Right cardiac atrium (tissue), 5 donors: ENCODE measurements at regions not wholly inside any gene's neighbourhood (a gene's known extent, or its start where the extent isn't known, plus 50 kb on each side); places are given as distances from the start of the nearest gene placed in this dataset.

Experiments used
- ATAC-seq, 2 donors: fragments of 200-7000 bp; cut with Tn5 transposase; one replicate each; pipeline versions ENCODE4 v1.8.0 to v1.9.1; 2020; ENCODE audit warnings: moderate library complexity in 2 of 2, mild to moderate bottlenecking in 1 of 2
- DNase-seq, 3 donors: peaks; one replicate each; pipeline ENCODE4 v3.0.0-alpha.2; 2020
- H3K27ac ChIP-seq: one replicate; pipeline ENCODE4 v1.5.1; 2013; ENCODE audit warnings: mild to moderate bottlenecking, low read length, control low read depth, moderate library complexity
- H3K27me3 ChIP-seq: one replicate; pipeline ENCODE4 v1.6.1; 2013; ENCODE audit not compliant: control insufficient read depth, insufficient read depth
- H3K4me1 ChIP-seq: one replicate; pipeline ENCODE4 v1.6.1; 2013; ENCODE audit warnings: low read length; ENCODE audit not compliant: control insufficient read depth, insufficient read depth
- H3K4me3 ChIP-seq: one replicate; pipeline ENCODE4 v1.5.1; 2013; ENCODE audit warnings: low read length, control low read depth
- H3K9me3 ChIP-seq: one replicate; pipeline ENCODE4 v1.6.1; 2013; ENCODE audit warnings: low read length; ENCODE audit not compliant: control insufficient read depth
- WGBS: extraction: QIAGEN DNeasy Blood & Tissue Kit; methylation state at CpG from one replicate; pipeline ENCODE4 v1.1.7; 2013; 5-methylcytosine and 5-hydroxymethylcytosine counted together
- intact Hi-C, 4 donors: fragments of 100-400 bp; cut with DNase I; formaldehyde crosslinking; loops; one replicate each; pipeline versions ENCODE4 v1.11.0 to v1.14.0; 2022 to 2023
- donor health status: healthy with polysubstance abuse.
- donor health status: DM: no; HTN: yes; CAD: no.
- donor health status: DM: no; HTN: no; CAD: no.
- donor health status: DM: no; HTN: yes; CAD: no; lungs with severe emphysema.
- donor health status: DM: yes; HTN: yes; CAD: no.

DNA sequence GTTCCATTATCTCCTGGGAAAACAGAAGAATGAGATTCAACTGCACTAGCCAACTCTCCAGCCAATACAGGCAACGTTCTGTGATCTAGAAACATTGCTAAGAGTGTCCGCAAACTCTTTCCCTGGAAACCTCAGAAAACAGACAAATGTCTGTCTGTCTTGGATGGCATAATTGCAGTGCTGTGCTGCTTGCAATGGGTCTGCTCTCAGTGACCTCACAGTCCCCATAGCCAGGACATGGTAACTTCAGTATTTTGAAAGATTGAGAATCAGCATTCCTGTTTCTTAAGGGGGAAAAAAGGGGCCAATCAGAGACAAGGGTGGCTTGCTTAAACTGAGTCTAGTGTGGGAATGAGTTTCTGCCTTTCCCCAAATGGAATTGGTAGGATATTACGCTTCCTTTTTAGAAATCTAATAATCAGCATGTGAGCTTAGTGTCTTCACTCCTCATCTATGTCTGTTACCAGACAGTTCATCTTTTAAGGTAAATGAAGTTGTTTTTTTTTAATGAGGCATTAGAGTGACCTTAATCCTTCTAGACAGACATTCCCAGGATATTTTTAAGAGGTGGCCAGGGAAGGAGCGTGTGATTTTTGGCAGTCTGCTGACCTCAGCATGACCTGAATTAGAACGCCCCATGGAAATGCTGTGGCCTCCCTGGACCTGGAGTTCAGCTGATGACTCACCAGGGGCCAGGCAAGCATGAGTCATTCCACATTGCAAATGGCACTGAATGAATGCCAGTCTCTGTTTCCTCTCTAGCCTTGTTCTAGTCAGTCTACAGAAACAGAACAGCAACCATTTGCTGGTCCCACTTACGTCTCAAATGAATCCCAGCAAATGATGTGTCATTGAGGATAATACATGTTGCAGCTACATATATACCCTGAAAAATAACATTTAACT, 210.2 kb upstream of the ACTBL2 start:
- Histone ChIP-seq H3K4me1 (peaks cover 5% of the 10 kb centered on the region), H3K27ac (peak overlapping the region; percentile 73), H3K27me3 (no peaks in the 10 kb centered on the region), H3K4me3 (no peak overlapping the region), H3K9me3 (no peaks in the 10 kb centered on the region)
- 34% methylated on average over 6 of the region's 6 CpGs for WGBS
- intact Hi-C loops, result loop anchor here in 1 of 4 donors (5.0 kb wide), 1 partner anchor 196 kb away; no protein-coding TSS in a partner anchor
- peak; percentile 88 to 95 for ATAC-seq
- DNase-seq, result peak; percentile 79 to 82 (median 81)

DNA sequence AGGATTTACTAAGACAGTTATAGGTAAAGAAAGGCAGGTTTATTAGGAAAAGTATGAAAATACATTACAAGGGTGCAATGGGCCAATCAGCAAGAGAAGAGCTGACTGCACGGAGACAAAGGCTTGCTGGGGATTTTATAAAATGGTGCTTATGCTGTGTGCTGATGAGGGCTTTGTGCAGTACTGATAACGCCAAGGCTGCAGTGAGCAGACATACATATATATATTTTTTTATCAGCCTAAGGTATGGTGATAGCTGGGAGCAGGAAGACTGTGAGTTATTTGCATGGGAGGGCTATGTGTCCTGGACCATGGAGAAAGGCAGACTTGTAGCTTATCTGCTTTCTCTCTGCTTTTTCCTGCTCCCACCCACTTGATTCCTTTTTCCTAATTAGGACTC, 208.1 kb upstream of the ACTBL2 start:
- Histone ChIP-seq H3K9me3 (no peaks in the 10 kb centered on the region), H3K27me3 (no peaks in the 10 kb centered on the region), H3K27ac (no peak overlapping the region), H3K4me3 (no peak overlapping the region), H3K4me1 (peaks cover 5% of the 10 kb centered on the region)
- DNase-seq (no peak), ATAC-seq (no peak)
- whole genome bisulfite sequencing, result 74% methylated on average over 2 of the region's 2 CpGs
- intact Hi-C loops, result loop anchor here in 1 of 4 donors (5.0 kb wide), 1 partner anchor 193 kb away; no protein-coding TSS in a partner anchor

DNA sequence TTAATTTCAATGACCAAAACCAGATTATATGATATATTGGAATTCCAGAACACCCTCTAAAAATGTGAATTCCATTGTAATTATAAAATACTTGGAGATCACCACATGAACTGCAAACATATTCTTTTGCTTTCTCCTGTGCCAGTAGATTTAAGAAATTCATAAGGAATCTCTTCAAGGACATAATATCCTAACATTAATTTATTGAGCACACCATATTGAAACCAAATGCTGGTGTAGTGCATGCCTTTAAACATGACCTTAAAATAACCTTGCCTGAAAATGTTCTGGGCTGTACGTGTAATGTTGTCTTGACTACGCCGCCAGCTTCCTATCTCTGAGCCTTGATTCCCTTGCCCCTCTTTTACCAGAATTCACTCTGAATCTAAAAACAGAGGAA, 205.0 kb upstream of the ACTBL2 start:
- no peaks in the 10 kb centered on the region for H3K9me3 ChIP-seq
- no peak overlapping the region for H3K27ac ChIP-seq
- intact Hi-C loops, result no loop called here
- no peak for DNase-seq
- WGBS, result 85% methylated on average over 3 of the region's 3 CpGs
- H3K4me1 ChIP-seq, result peaks cover 4% of the 10 kb centered on the region
- H3K27me3 ChIP-seq, result no peaks in the 10 kb centered on the region
- no peak for ATAC-seq
- H3K4me3 ChIP-seq, result no peak overlapping the region

DNA sequence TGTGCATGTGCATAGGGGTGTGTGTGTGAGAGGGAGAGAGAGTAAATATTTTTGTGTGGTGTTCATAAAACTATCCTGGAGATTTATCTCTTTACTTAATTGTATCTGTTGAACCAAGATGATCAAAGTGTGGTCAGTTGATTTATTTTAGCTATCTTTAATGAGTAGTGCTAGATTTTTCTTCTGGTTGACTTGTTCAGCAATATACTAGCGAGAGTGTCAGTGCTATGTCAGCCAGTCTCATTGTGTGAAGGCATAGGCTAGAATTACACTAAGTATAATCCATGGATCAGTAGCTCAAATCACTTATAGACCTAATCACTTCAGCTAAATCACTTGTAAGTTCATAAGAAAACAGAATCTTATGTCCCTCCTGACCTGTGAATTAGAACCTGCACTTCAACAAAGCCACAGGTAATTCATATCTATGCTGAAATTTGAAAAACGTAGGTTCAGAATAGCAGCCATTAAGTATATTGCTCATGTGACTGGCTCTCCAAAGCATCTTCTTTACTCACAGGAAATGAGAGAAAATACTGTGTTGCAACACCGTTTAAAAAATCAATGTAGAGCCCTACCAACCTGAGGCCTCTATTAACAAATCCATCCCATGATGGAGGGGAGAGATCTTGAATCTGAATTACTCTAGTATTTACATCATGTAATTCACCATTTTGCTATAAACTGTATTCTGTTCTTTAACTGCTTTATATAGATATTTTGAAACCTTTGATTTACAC, 203.1 kb upstream of the ACTBL2 start:
- intact Hi-C loops, result no loop called here

DNA sequence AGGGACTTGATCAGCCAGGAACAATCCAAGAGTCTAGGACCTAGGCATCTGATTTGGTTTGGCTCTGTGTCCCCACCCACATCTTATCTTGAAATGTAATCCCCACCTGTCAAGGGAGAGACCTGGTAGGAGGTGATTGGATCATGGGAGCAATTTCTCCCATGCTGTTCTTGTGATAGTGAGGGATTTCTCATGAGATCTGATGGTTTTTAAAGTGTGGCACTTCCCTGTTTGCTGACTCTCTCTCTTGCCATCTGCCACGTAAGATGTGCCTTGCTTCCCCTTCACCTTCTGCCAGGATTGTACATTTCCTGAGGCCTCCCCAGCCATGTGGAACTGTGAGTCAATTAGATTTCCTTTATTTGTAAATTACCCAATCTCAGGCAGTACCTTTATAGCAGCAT, 201.7 kb upstream of the ACTBL2 start:
- ATAC-seq (no peak), DNase-seq (no peak)
- Histone ChIP-seq H3K4me1 (no peaks in the 10 kb centered on the region), H3K27me3 (no peaks in the 10 kb centered on the region), H3K4me3 (no peak overlapping the region), H3K9me3 (no peaks in the 10 kb centered on the region), H3K27ac (no peak overlapping the region)
- 70% methylated on average over 1 of the region's 1 CpG for WGBS
- intact Hi-C loops, result no loop called here

More for the DNA sequence above, 203.1 kb upstream of the ACTBL2 start:
- no peak overlapping the region for H3K4me3 ChIP-seq
- ATAC-seq (no peak), DNase-seq (no peak)
- H3K9me3 ChIP-seq, result no peaks in the 10 kb centered on the region
- 81% methylated on average over 3 of the region's 3 CpGs for WGBS
- H3K4me1 ChIP-seq, result no peaks in the 10 kb centered on the region
- no peaks in the 10 kb centered on the region for H3K27me3 ChIP-seq
- no peak overlapping the region for H3K27ac ChIP-seq

DNA sequence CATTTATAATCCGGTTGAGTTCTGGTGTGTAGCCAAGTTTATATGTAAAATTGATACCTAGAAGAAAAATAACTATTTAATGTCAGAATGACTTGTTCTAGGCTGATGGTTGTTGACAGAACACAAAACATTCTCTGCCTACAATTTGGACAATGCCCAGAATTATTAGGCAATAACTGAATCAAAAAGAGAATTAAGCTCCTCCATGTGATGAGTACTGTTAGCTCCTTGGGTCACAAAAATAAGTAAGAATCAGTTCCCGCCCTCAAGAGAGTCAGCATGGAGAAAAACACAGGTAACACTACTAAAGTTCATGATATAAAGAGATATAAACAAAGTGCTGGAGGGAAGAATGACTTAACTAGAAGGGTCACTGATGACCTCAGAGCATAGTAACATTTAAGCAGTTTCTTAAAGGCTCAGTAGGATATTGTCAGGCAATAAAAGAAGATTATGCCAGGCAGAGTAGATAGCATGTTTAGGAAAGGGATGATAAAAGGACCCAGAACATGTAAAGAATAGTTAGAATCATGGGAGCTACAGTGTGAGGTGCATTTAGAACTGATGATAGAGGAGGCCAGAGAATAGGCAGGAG, 200.5 kb upstream of the ACTBL2 start:
- H3K27ac ChIP-seq, result no peak overlapping the region
- no peak for ATAC-seq
- DNase-seq, result no peak
- WGBS, result 66% methylated on average over 2 of the region's 2 CpGs
- no peaks in the 10 kb centered on the region for H3K27me3 ChIP-seq
- intact Hi-C loops, result no loop called here
- H3K9me3 ChIP-seq, result no peaks in the 10 kb centered on the region
- H3K4me1 ChIP-seq, result no peaks in the 10 kb centered on the region
- no peak overlapping the region for H3K4me3 ChIP-seq

DNA sequence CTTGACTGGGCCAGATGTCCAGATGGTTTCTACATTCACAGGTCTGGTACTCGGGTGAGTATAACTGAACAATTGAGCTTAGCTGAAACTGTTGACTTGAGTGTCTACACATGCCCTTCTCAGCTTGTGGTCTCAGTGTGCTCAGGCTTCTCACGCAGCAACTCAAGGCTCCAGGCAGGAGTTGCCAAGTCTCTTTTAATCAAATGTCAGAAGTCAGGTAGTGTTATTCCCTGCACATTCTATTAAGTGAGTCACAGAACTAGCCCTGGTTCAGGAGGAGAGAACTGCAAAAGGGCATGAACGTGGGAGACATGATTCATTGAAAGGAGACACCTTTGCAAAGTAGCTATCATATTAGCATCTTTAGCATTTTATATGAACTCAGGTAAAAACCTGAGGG, 199.3 kb upstream of the ACTBL2 start:
- WGBS, result 91% methylated on average over 3 of the region's 3 CpGs
- H3K27ac ChIP-seq, result no peak overlapping the region
- no peak overlapping the region for H3K4me3 ChIP-seq
- no peaks in the 10 kb centered on the region for H3K27me3 ChIP-seq
- ATAC-seq (no peak), DNase-seq (no peak)
- no peaks in the 10 kb centered on the region for H3K4me1 ChIP-seq
- intact Hi-C loops, result no loop called here
- no peaks in the 10 kb centered on the region for H3K9me3 ChIP-seq

DNA sequence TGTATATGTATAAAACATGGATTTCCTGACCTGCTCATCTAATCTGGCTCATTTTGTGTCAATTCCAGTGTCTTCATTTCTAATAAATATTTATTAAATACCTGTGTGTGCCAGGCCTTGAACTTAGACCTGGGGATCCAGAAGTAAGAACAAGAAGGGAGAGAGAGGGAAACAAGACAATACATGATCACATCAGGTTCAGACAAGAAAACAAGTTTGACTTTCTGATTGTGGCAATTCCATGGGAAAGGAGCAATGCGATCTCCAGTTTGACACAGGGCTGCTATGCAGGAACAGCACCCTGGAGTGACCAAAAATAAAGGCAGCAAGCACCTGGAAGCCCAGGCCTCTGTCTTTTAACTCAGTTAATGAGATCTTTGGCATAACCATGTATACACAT, 198.1 kb upstream of the ACTBL2 start:
- WGBS, result 92% methylated on average over 1 of the region's 1 CpG
- H3K9me3 ChIP-seq, result no peaks in the 10 kb centered on the region
- H3K4me3 ChIP-seq, result no peak overlapping the region
- H3K27ac ChIP-seq, result no peak overlapping the region
- ATAC-seq (no peak), DNase-seq (no peak)
- H3K27me3 ChIP-seq, result no peaks in the 10 kb centered on the region
- intact Hi-C loops, result no loop called here
- H3K4me1 ChIP-seq, result no peaks in the 10 kb centered on the region

DNA sequence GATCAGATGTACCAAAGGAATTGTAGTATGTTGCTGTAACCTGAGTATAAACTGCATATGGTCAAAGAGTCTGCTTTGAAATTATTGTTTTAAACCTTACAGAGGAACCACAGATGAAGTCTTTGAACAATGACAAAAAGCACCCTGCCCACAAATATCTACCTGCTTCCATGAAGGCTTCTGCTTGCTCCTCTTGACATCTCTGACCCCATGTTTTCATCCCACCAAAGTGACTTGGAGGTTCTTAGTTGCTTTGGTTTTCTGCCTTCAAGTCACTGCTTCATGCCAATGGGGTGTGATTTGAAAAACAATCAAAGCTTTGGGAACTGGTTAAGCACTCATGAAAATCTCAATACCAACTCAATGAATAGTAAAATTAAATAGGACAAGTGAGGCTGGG, 194.6 kb upstream of the ACTBL2 start:
- Histone ChIP-seq H3K27ac (no peak overlapping the region), H3K27me3 (no peaks in the 10 kb centered on the region), H3K4me3 (no peak overlapping the region), H3K4me1 (no peaks in the 10 kb centered on the region), H3K9me3 (no peaks in the 10 kb centered on the region)
- ATAC-seq (no peak), DNase-seq (no peak)
- intact Hi-C loops, result no loop called here

DNA sequence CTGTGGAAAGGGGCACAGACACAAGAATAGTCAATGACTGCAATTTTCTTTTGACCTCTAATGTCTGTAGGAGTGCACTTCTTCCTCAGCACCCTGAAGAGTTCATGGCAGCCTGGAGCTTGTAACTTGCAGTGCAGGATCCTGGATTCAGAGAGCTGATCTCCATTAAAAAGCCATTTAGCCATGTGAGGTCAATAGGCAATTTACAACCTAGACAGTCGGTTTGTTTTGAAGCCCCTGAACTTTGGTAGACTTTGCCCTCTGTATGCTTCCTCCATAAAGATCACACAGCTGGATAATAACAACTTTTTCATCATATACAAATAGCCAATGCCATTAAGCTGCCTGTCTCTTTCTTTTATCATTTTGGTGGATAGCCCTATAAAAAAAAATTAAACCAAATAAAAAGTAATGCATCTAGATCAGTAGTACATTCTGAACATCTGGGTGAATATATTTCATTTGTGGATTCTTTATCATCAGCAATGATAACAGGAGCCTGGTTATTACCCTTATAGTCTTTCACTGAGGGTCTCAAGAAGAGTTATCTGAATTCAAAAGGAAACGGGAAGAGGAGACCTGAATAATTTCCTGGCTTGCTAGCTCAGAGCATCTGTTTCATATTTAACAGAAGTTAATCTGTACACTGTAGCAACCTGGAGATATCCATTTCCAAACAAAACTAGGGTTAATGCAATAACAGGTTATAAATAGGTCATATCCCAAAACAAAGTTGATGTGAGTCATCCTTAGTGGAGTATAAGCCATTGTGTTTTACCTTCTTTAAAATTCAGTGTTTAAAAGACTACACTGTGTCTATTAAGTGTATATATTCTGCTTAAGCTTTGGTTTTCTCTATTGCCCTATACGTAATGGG, 193.8 kb upstream of the ACTBL2 start:
- ATAC-seq, result no peak
- Histone ChIP-seq H3K27ac (no peak overlapping the region), H3K4me1 (no peaks in the 10 kb centered on the region), H3K9me3 (no peaks in the 10 kb centered on the region), H3K27me3 (no peaks in the 10 kb centered on the region), H3K4me3 (no peak overlapping the region)
- DNase-seq, result no peak
- WGBS, result 70% methylated on average over 3 of the region's 3 CpGs
- intact Hi-C loops, result no loop called here
